ENCODE measurements at regions not wholly inside any gene's neighbourhood (a gene's known extent, or its start where the extent isn't known, plus 50 kb on each side); places are given as distances from the start of the nearest gene placed in this dataset.

GRCh38 chr13:58051396-58051795 lies 419.9 kb downstream of the PCDH17 start:
- TF ChIP-seq CTCF (conservative IDR thresholded peaks at IDR 0.05; ENCODE audit: low read depth in 2 of 2) (no peak), CREB1 (CRISPR knock-in tag; IDR thresholded peaks at IDR 0.05; ENCODE audit: low read depth) (no peak), EZH2phosphoT487 (IDR thresholded peaks at IDR 0.05; ENCODE audit: unreplicated experiment) (no peak), EZH2 (IDR thresholded peaks at IDR 0.05; ENCODE audit: low read depth, unreplicated experiment) (no peak), POLR2AphosphoS5 (IDR thresholded peaks at IDR 0.05; ENCODE audit: low read depth) (no peak), NANOG (IDR thresholded peaks at IDR 0.05; ENCODE audit: borderline replicate concordance) (no peak), REST (IDR thresholded peaks at IDR 0.05; ENCODE audit: unreplicated experiment) (no peak)

Measured in GM23338 (cell line).